IMR-90 (cell line): ENCODE measurements at regions not wholly inside any gene's neighbourhood (a gene's known extent, or its start where the extent isn't known, plus 50 kb on each side); places are given as distances from the start of the nearest gene placed in this dataset.

ENCODE experiments used
- BHLHE40 ChIP-seq: fragments of 150-350 bp; IDR thresholded peaks from 2 replicates; pipeline ENCODE4 v1.6.1; 2016; ENCODE audit warnings: mild to moderate bottlenecking, low read depth, low read length
- CTCF ChIP-seq: conservative IDR thresholded peaks from 2 replicates; pipeline ENCODE4 v1.5.1; 2012; ENCODE audit warnings: mild to moderate bottlenecking, low read depth, low read length, improper control_type of control experiment
- MAFK ChIP-seq: IDR thresholded peaks from 2 replicates; pipeline ENCODE4 v1.6.1; 2012; ENCODE audit warnings: low read depth, low read length, improper control_type of control experiment
- POLR2A ChIP-seq: IDR thresholded peaks from 2 replicates; pipeline ENCODE4 v1.6.1; 2012; ENCODE audit warnings: mild to moderate bottlenecking, low read depth, low read length

GRCh38 chr2:40723194-40723593 is 271.3 kb upstream of the SLC8A1 start:
- no peak for TF ChIP-seq POLR2A
- TF ChIP-seq CTCF: no peak
- TF ChIP-seq BHLHE40: no peak
- no peak for TF ChIP-seq MAFK
